ENCODE measurements at regions not wholly inside any gene's neighbourhood (a gene's known extent, or its start where the extent isn't known, plus 50 kb on each side); places are given as distances from the start of the nearest gene placed in this dataset.

DNA sequence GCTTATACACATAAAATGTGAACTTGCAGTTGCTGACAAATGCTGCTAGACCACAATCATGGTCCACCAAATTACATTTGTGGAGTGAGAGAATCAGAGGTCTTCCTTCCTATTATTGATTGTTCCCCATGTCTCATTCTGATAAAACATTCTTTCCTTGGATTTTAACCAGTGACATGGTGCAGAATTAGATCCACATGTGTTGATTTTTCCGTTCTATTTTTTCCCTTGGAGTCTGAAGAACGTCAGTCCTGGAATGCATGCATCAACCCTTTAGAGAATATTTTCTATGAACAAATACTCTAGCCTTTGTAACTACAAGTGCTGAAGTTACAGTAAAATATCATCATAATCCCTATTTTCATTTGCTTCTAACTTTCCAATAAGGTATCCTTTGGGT lies 170.7 kb upstream of the SPRY4 start:
- H3K4me3 Mint-ChIP-seq = no peak overlapping the region
- no peak overlapping the region for H3K27ac Mint-ChIP-seq
- no peaks in the 10 kb centered on the region for H3K27me3 Mint-ChIP-seq
- no peaks in the 10 kb centered on the region for H3K36me3 Mint-ChIP-seq
- H3K9me3 Mint-ChIP-seq (ENCODE audit: low read depth) = no peaks in the 10 kb centered on the region
- H3K4me1 Mint-ChIP-seq (ENCODE audit: low read depth) = peaks cover 4% of the 10 kb centered on the region

DNA sequence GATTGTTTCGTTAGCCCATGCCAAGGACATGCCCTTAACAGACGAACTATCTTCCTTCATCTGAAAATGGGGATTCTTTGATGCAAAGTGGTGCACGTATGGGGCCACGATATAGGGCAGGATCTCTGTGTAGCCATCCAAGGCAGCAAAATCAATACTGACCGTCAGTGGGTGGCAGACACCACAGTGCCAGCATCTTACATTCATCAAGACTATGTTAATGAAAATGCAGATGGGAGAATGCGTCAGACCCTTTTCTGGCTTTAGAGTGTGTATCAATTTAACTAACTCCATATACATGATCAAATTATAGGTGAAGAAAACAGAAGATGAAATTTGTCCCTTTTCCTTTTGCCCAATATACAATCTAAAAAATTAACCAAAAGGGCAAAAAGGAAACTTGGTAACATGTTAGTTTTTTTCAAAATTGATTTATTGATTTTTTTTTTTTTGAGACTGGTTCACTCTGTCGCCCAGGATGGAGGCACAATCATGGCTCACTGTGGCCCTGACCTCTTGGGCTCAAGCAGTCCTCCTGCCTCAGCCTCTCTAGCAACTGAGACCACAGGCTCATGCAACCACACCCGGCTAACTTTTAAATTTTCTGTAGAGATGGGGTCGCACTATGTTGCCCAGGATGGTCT lies 169.2 kb upstream of the SPRY4 start:
- H3K4me3 Mint-ChIP-seq = no peak overlapping the region
- H3K27me3 Mint-ChIP-seq = no peaks in the 10 kb centered on the region
- no peaks in the 10 kb centered on the region for H3K9me3 Mint-ChIP-seq (ENCODE audit: low read depth)
- no peak overlapping the region for H3K27ac Mint-ChIP-seq
- H3K4me1 Mint-ChIP-seq (ENCODE audit: low read depth) = peaks cover 4% of the 10 kb centered on the region
- no peaks in the 10 kb centered on the region for H3K36me3 Mint-ChIP-seq

DNA sequence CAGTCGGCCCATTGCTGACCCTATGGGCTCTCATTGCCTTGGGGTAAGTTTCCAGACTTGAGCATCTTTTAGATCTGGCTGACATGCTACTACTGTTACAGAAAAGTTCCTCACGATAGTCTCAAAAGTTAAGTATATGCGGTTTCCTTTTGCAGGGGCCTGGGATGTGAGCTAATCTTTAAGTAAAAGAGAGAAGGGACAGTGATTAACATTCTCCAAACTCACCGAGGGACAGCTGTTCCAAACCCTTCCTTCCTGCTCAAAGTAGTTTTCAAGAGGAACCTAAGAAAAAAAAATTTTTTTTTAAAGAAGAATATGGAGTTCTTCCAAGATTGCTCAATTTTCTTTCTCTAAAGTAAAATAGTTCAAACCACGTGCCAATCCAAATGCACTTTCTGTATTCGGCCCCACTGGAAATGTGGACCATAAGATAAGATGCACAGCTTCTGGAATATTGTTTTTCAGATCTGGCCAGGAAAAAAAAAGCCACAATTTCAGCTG lies 168.0 kb upstream of the SPRY4 start:
- no peak overlapping the region for H3K4me3 Mint-ChIP-seq
- no peaks in the 10 kb centered on the region for H3K27me3 Mint-ChIP-seq
- no peaks in the 10 kb centered on the region for H3K9me3 Mint-ChIP-seq (ENCODE audit: low read depth)
- no peak overlapping the region for H3K27ac Mint-ChIP-seq
- peaks cover 4% of the 10 kb centered on the region for H3K4me1 Mint-ChIP-seq (ENCODE audit: low read depth)
- H3K36me3 Mint-ChIP-seq = peaks cover 1% of the 10 kb centered on the region

DNA sequence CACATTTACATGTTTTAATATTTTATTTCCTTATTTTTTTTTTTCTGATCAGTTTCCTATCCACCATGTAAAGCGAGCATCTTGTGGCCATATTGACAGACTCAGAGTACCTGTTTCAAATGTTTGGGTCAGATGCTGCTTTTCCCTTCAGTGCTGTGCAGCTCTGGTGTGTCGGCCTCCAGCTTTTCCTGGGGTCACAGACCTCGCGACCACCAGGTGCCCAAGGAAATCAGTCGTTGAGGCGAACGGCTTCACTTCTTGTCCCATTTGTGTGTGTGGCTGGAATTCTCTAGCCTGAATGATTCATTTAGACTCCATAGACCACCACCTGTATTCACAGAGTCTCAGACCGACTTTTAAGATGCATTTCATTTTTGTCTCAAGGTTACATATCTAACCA lies 166.9 kb upstream of the SPRY4 start:
- H3K4me1 Mint-ChIP-seq (ENCODE audit: low read depth) = peaks cover 4% of the 10 kb centered on the region
- peaks cover 3% of the 10 kb centered on the region for H3K36me3 Mint-ChIP-seq
- no peaks in the 10 kb centered on the region for H3K9me3 Mint-ChIP-seq (ENCODE audit: low read depth)
- H3K27me3 Mint-ChIP-seq = no peaks in the 10 kb centered on the region
- no peak overlapping the region for H3K4me3 Mint-ChIP-seq
- H3K27ac Mint-ChIP-seq = no peak overlapping the region

DNA sequence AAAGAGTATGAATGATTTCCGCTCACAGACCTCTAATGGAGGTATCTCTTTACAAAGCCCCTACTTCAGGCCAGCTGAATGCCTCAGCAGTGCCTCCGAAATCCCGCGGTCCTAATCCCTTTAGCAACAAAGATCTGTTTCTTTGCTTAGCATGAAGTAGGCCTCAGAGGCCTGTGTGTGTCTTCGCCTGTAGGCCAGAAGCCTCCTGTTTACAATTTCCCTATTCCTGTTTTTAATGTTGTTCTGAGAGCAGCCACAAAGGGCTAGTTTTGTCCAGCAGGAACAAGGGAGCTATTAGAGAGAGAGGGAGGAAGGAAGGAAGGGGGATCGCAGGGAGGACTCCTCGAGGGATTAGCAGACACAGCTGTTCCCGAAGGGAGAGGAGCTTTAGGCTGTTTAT lies 166.4 kb upstream of the SPRY4 start:
- H3K36me3 Mint-ChIP-seq = peaks cover 3% of the 10 kb centered on the region
- H3K4me3 Mint-ChIP-seq = no peak overlapping the region
- H3K27ac Mint-ChIP-seq = no peak overlapping the region
- H3K27me3 Mint-ChIP-seq = no peaks in the 10 kb centered on the region
- H3K4me1 Mint-ChIP-seq (ENCODE audit: low read depth) = peaks cover 4% of the 10 kb centered on the region
- no peaks in the 10 kb centered on the region for H3K9me3 Mint-ChIP-seq (ENCODE audit: low read depth)

DNA sequence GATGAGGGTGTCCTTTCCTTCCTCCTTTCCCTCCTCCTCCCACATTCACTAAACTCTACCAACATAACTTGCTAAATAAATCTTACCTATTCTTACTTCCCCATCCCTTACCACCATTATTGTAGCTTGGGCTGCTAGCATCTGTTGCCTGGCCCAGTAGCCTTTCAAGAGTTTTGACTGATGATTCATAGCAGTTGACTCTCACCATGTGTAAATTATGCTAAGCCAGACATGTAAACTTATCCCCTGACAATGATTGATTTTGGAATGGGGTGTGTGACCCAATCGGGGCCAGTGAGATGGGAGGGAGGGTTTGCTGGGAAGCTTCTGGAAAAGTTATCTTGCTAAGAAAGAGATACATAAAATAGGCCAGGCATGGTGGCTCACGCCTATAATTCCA lies 161.8 kb upstream of the SPRY4 start:
- H3K4me1 Mint-ChIP-seq (ENCODE audit: low read depth) = no peaks in the 10 kb centered on the region
- peaks cover 10% of the 10 kb centered on the region for H3K36me3 Mint-ChIP-seq
- H3K9me3 Mint-ChIP-seq (ENCODE audit: low read depth) = peaks cover 8% of the 10 kb centered on the region
- H3K27me3 Mint-ChIP-seq = peaks cover 4% of the 10 kb centered on the region
- no peak overlapping the region for H3K4me3 Mint-ChIP-seq
- H3K27ac Mint-ChIP-seq = no peak overlapping the region

DNA sequence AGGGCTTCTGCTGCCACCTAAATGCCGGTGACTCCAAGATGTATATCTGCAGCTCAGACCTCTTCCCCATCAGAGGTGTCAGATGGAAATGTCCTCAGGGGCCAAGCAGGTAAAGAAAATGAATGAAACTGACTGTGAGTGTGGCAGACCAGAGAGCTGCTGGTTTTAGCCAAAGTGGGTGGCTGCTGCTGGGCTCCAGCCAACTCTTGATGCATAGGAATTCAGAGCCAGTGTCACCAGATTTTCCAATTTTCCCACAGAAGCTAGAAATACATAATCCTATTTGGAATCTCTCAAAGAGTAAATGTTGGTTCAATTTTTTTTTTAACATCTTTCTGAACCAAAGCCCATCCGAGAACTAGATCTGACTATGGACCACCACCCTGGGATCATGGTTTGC lies 161.2 kb upstream of the SPRY4 start:
- peaks cover 4% of the 10 kb centered on the region for H3K27me3 Mint-ChIP-seq
- H3K4me3 Mint-ChIP-seq = no peak overlapping the region
- H3K27ac Mint-ChIP-seq = no peak overlapping the region
- H3K4me1 Mint-ChIP-seq (ENCODE audit: low read depth) = no peaks in the 10 kb centered on the region
- H3K36me3 Mint-ChIP-seq = peaks cover 10% of the 10 kb centered on the region
- H3K9me3 Mint-ChIP-seq (ENCODE audit: low read depth) = peaks cover 8% of the 10 kb centered on the region

DNA sequence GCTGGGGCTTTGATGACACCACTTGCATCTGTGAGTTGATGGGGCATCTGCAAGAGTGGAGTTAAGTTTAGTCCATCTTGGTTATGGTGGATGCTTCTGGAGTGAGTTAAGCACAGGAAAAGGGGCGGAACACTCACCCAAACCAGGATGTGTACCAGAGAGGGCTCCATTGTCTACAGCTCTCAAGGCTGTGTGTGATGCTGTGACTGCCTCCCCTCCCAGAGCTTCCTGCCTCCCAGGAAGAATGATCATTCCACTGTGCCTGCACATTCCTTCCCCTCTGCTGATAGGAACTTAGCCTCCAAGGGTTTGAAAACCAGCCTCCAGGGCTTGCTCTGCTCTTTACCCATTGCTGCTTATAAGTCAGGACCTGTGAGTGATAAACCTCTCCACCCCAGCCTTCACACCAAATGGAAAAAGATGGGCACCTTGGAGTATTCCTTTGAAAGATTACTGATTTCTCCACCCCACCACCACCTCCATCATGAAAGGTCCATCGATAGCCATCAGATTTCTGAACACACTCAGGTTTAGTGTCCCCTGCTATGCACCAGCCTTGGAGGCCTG lies 160.1 kb upstream of the SPRY4 start:
- peaks cover 4% of the 10 kb centered on the region for H3K27me3 Mint-ChIP-seq
- H3K27ac Mint-ChIP-seq = no peak overlapping the region
- H3K9me3 Mint-ChIP-seq (ENCODE audit: low read depth) = peaks cover 8% of the 10 kb centered on the region
- peaks cover 10% of the 10 kb centered on the region for H3K36me3 Mint-ChIP-seq
- H3K4me1 Mint-ChIP-seq (ENCODE audit: low read depth) = no peaks in the 10 kb centered on the region
- no peak overlapping the region for H3K4me3 Mint-ChIP-seq

DNA sequence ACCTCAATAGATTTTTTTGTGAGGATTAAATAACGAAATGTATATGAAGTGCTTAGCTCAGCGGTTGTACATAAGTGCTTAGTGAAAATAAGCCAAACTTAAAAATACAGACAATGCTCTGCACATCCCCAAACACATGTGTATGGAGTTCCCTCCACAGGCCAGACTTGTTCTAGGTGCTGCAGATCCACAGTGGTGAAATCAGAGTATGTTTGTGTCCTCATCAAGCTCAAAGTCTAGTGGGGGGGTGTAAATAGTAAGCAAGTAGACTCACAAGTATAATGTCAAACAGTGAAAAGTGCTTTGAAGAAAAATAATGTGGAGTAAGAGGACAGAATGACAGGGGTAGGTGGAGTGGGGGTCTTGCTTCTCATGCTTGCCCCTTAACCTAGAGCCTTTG lies 157.4 kb upstream of the SPRY4 start:
- Mint-ChIP-seq H3K27ac (no peak overlapping the region), H3K27me3 (peaks cover 6% of the 10 kb centered on the region), H3K4me3 (no peak overlapping the region), H3K9me3 (ENCODE audit: low read depth) (peaks cover 25% of the 10 kb centered on the region), H3K36me3 (peaks cover 17% of the 10 kb centered on the region), H3K4me1 (ENCODE audit: low read depth) (no peaks in the 10 kb centered on the region)

DNA sequence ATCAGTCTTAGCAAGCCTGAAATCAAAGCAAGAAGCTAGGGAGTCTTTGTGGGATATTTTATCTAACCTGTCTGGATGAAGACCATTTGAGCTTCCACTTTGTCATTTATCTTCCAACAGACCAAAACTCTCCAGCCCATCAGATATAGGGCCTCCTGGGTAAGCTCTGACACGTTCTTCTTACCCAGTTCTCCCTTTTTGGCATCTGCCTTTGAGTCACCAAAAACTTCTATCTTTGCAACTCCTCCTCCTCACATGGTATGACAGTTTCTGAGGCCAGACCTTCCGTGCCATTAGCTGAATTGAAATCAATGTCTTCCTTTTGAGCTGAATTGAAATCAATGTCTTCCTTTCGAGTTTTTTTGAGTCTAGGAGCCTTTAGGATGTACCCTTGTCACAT lies 156.6 kb upstream of the SPRY4 start:
- peaks cover 25% of the 10 kb centered on the region for H3K9me3 Mint-ChIP-seq (ENCODE audit: low read depth)
- peaks cover 6% of the 10 kb centered on the region for H3K27me3 Mint-ChIP-seq
- H3K4me3 Mint-ChIP-seq = no peak overlapping the region
- no peak overlapping the region for H3K27ac Mint-ChIP-seq
- H3K4me1 Mint-ChIP-seq (ENCODE audit: low read depth) = no peaks in the 10 kb centered on the region
- H3K36me3 Mint-ChIP-seq = peaks cover 17% of the 10 kb centered on the region

DNA sequence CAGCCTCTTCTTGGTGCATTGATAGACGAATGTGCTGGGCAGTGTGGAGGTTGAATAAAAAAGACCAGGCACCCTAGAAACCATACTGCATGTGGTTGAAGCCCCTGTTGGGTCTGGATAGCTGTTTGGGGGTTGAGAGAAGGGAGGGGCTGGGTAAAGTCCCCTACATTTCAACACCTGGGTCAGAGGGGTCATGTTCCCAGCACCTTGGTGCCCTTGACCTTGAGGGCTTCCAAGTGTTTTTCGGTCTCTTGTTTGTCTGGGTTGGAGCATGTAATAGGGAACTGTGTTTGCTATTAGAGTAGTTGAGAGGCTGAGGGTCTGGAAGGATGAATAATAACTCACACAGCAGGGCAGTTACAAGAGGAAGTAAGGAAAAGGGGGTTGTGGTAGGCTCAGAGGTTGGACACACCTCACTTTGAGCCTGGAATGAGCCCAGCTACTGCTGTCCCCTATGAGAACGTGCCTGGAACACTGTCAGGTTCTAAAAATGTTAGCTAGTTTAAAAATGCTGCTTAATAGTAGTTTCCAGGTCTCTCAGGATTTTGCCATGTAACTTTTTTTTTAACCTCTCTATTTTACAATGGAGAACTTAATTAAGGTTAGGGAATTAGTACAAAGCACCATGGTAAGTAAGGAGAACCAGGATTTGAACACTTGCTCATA lies 155.2 kb upstream of the SPRY4 start:
- H3K27me3 Mint-ChIP-seq = peaks cover 2% of the 10 kb centered on the region
- H3K27ac Mint-ChIP-seq = no peak overlapping the region
- peaks cover 9% of the 10 kb centered on the region for H3K36me3 Mint-ChIP-seq
- peaks cover 17% of the 10 kb centered on the region for H3K9me3 Mint-ChIP-seq (ENCODE audit: low read depth)
- no peak overlapping the region for H3K4me3 Mint-ChIP-seq
- no peaks in the 10 kb centered on the region for H3K4me1 Mint-ChIP-seq (ENCODE audit: low read depth)

DNA sequence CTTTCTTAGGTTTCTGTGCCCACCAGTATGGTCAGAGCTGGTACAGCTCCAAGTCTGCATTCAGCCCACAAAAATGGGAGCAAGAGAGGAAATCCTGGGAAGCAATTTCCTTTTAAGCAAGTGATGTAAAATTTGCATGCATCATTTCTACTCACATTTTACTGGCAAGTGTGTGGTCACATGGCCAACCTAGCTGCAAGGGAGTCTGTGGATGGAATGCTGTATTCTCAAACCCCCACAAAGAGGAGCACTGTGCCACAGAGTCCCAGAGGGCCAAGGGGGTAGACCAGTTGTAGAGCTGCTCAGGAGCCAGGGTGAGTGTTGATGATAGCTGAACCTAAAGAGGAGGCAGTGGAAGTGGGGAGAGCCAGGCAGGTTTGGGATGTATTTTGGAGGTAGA lies 154.3 kb upstream of the SPRY4 start:
- Mint-ChIP-seq H3K9me3 (ENCODE audit: low read depth) (peaks cover 17% of the 10 kb centered on the region), H3K36me3 (peaks cover 9% of the 10 kb centered on the region), H3K4me1 (ENCODE audit: low read depth) (no peaks in the 10 kb centered on the region), H3K27ac (no peak overlapping the region), H3K4me3 (no peak overlapping the region), H3K27me3 (peaks cover 2% of the 10 kb centered on the region)

DNA sequence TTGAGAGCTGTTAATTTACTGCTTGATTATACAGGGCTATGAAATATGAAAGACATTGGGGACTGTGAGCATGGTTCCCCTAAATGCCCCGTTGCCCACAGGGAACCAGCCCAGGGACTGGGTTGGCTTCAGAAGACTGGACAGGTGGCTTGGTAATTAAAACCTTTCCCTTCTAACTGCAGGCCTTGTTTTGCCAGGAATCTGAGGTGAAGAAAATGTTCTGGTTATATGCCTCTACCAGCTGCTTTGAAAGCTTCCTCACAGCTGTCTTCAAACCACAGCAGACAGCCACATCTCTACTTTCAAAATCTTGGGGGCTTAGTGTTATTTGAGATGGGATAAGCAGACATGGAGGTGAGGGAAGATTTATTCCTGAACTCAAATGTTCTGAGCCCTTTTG lies 153.3 kb upstream of the SPRY4 start:
- Mint-ChIP-seq H3K9me3 (ENCODE audit: low read depth) (peaks cover 17% of the 10 kb centered on the region), H3K27ac (no peak overlapping the region), H3K4me3 (no peak overlapping the region), H3K27me3 (peaks cover 2% of the 10 kb centered on the region), H3K36me3 (peaks cover 9% of the 10 kb centered on the region), H3K4me1 (ENCODE audit: low read depth) (peaks cover 3% of the 10 kb centered on the region)

DNA sequence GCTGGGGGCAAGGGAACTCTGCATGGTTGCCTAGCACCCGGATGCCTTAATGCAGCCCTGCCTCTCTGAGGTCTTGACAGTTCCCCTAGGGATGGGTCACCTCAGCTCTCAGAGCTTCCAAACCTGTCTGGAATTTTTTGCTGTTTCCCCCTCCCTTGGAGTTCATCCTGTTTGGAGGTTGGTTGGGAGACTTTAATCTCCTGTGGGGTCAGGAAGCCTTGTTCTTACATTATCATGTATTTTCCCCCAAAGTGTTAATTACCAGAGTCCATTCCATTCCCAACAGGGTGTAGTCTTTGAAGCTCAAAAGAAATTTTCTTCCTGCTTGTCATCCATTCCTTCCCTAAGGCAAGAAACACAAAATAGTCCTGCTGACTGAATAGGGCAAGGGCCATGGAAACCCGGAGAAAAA lies 150.3 kb upstream of the SPRY4 start:
- Mint-ChIP-seq H3K9me3 (ENCODE audit: low read depth) (peaks cover 17% of the 10 kb centered on the region), H3K27ac (no peak overlapping the region), H3K27me3 (peaks cover 2% of the 10 kb centered on the region), H3K4me3 (no peak overlapping the region), H3K4me1 (ENCODE audit: low read depth) (peaks cover 19% of the 10 kb centered on the region), H3K36me3 (peaks cover 9% of the 10 kb centered on the region)

DNA sequence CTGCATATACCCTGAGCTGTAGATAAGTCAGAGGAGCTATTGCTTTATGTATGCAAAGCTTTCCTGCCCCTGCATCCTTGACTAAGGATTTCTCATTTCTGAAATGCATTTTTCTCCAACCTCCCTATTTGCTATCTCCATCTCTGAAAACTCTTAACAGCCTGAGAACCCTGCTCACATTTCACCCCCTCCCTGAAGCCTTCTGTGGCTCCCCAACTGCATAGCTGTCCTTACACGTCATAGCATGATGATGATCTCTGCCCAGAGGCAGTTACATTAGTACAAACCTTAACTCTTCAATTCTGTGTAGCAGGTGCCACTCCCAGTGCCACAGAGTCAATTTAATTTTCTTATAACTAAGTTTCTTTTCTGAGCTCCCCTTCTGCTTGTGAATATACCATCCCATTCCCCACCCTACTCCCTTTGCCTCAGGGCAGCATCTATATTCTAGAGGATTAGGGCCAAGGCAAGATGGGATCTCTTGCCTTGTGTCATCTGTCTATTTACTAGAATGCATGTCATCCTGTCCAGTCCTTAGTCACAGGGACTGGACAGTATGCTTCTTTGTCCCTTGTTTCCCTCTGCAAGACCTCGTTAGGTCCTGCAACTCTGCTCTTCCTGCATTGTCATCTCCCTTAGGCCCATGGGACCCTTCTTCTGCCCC lies 149.7 kb upstream of the SPRY4 start:
- Mint-ChIP-seq H3K4me1 (ENCODE audit: low read depth) (peaks cover 19% of the 10 kb centered on the region), H3K9me3 (ENCODE audit: low read depth) (peaks cover 17% of the 10 kb centered on the region), H3K36me3 (peaks cover 9% of the 10 kb centered on the region), H3K27ac (peak overlapping the region; percentile 23), H3K4me3 (no peak overlapping the region), H3K27me3 (peaks cover 2% of the 10 kb centered on the region)
